GM12874 (cell line): ENCODE measurements at regions not wholly inside any gene's neighbourhood (a gene's known extent, or its start where the extent isn't known, plus 50 kb on each side); places are given as distances from the start of the nearest gene placed in this dataset.

Source experiments
- CTCF ChIP-seq: IDR thresholded peaks from 2 replicates; pipeline ENCODE4 v1.5.1; 2011; ENCODE audit warnings: low read depth, mild to moderate bottlenecking, control low read depth, low read length, moderate library complexity; ENCODE audit not compliant: insufficient read depth

GRCh38 chr5:99911971-99912370 is 623.2 kb upstream of the FAM174A start:
- no peak for TF ChIP-seq CTCF

GRCh38 chr5:99906776-99907175 is 628.4 kb upstream of the FAM174A start:
- no peak for TF ChIP-seq CTCF

GRCh38 chr5:99901972-99902371 is 633.2 kb upstream of the FAM174A start:
- TF ChIP-seq CTCF = no peak

- TF ChIP-seq CTCF = no peak
These were observed 634.8 kb upstream of the FAM174A start for GRCh38 chr5:99900302-99900852.

GRCh38 chr5:99879791-99880511 is 655.2 kb upstream of the FAM174A start:
- TF ChIP-seq CTCF = no peak

- no peak for TF ChIP-seq CTCF
These were observed 656.3 kb upstream of the FAM174A start for GRCh38 chr5:99878830-99879229.

GRCh38 chr5:99866740-99867139 is 668.4 kb upstream of the FAM174A start:
- no peak for TF ChIP-seq CTCF
